MG63 (cell line): ENCODE measurements at regions not wholly inside any gene's neighbourhood (a gene's known extent, or its start where the extent isn't known, plus 50 kb on each side); places are given as distances from the start of the nearest gene placed in this dataset.

Experiments
- DNase-seq: peaks from one replicate; pipeline ENCODE4 v3.0.0-alpha.2; 2020
- H3K27me3 ChIP-seq: fragments of 250-450 bp; sonication (Bioruptor Pico); 2 replicates; pipeline ENCODE4 v1.5.1; 2020; ENCODE audit warnings: mild to moderate bottlenecking, moderate library complexity
- H3K36me3 ChIP-seq: fragments of 250-450 bp; sonication (Bioruptor Pico); 2 replicates; pipeline ENCODE4 v1.5.1; 2020; ENCODE audit warnings: mild to moderate bottlenecking, moderate library complexity
- H3K4me3 ChIP-seq: fragments of 250-450 bp; sonication (Bioruptor Pico); 2 replicates; pipeline ENCODE4 v1.5.1; 2020; ENCODE audit warnings: mild to moderate bottlenecking, moderate library complexity
- H3K9me3 ChIP-seq: fragments of 250-450 bp; sonication (Bioruptor Pico); 2 replicates; pipeline ENCODE4 v1.5.1; 2020; ENCODE audit warnings: mild to moderate bottlenecking, moderate library complexity

GRCh38 chr2:8296306-8296705 lies 385.6 kb upstream of the ID2 start:
- H3K27me3 ChIP-seq = no peaks in the 10 kb centered on the region
- no peak for DNase-seq
- H3K9me3 ChIP-seq = no peaks in the 10 kb centered on the region
- no peak overlapping the region for H3K4me3 ChIP-seq
- no peaks in the 10 kb centered on the region for H3K36me3 ChIP-seq

DNA sequence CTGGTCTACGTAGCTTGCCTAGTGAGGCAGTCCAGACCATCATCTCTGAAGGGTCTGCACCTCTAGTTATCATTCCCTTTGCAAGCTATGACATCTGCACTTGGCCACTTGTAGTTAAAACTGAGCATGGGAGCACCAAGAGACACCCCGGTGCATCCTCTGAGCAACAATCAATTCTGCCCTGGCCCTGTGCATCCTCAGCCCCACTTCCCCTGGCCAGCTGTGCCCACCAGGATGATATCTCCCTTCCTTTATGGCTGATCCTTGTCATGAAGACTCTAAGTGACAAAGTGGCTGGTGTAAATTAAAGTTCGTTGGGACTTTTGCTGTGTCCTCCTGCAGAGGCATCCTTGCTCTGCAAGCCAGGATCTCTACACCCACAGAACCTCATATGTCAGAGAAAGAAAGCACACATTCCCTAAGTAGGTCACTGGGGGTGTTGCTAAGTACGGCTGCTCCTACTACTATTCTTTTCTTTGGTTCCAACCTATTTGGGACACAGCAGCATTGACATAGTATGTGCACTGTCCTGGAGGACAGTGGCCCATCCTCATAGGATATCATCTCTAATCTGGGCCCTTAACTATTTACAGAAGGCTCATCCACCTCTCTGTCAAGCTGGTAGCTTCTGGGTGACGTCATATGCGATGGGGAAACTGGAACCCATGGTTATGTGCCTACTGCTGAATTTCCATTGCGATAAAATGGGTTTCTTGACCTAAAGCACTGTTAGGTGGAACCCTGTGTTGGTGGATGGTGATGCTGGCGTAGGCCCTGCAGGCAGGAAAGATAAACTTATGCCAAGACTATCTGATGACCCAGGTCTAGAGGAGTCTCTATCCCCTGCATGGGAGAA lies 384.3 kb upstream of the ID2 start:
- Histone ChIP-seq H3K4me3 (no peak overlapping the region), H3K9me3 (no peaks in the 10 kb centered on the region)
- DNase-seq = no peak

GRCh38 chr2:8298783-8299182 lies 383.1 kb upstream of the ID2 start:
- Histone ChIP-seq H3K4me3 (no peak overlapping the region), H3K9me3 (no peaks in the 10 kb centered on the region), H3K27me3 (no peaks in the 10 kb centered on the region), H3K36me3 (no peaks in the 10 kb centered on the region)
- no peak for DNase-seq

More for the DNA sequence above, 384.3 kb upstream of the ID2 start:
- Histone ChIP-seq H3K27me3 (no peaks in the 10 kb centered on the region), H3K36me3 (no peaks in the 10 kb centered on the region)

- H3K27me3 ChIP-seq = no peaks in the 10 kb centered on the region
- H3K4me3 ChIP-seq = no peak overlapping the region
- H3K36me3 ChIP-seq = no peaks in the 10 kb centered on the region
- no peaks in the 10 kb centered on the region for H3K9me3 ChIP-seq
- DNase-seq = no peak
These were observed 381.6 kb upstream of the ID2 start for GRCh38 chr2:8300216-8300615.

DNA sequence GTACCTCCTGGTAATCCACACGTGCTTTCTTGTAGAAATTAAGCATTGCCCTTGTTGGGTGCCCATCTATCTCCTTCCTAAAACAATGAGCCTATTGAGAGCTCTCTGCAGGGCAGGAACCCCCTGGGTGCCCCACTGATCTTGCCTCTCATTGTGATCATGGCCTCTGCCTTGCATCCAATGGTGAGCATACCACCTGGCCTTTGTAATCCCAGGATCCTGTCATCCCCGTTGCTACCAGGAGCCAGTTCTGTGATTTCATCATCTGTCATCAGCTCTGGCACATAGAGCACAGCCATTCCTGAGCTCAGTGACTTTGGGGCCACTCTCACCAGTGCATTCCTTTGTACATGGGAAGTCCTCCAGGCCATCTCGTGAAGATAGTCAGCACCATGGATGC lies 381.0 kb upstream of the ID2 start:
- H3K36me3 ChIP-seq = no peaks in the 10 kb centered on the region
- no peaks in the 10 kb centered on the region for H3K9me3 ChIP-seq
- H3K4me3 ChIP-seq = no peak overlapping the region
- DNase-seq = no peak
- H3K27me3 ChIP-seq = no peaks in the 10 kb centered on the region

DNA sequence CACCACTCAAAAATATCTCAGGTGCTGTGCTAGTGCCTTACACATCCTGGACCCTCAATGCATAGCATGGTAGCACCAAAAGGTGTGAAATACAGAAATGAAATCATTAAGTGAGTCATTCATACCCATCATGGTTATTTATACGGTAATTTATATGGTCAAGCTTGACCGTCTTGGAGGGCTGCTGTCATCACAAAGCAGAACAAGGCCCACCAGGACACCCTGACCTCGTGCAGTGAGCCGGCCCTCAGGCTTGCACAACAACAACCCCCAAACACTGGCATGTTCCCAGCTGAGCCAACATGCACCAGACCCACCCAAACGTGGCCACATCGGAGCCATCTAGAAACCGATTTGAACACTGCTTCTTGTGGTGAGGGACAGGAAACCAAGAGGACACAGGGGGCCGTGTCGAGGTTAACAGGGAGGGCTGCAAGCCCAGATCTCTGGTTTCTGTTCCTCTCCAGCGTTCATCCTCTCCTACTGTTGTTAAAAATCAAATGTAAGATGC lies 378.5 kb upstream of the ID2 start:
- Histone ChIP-seq H3K4me3 (no peak overlapping the region), H3K36me3 (no peaks in the 10 kb centered on the region), H3K27me3 (no peaks in the 10 kb centered on the region), H3K9me3 (no peaks in the 10 kb centered on the region)
- no peak for DNase-seq

DNA sequence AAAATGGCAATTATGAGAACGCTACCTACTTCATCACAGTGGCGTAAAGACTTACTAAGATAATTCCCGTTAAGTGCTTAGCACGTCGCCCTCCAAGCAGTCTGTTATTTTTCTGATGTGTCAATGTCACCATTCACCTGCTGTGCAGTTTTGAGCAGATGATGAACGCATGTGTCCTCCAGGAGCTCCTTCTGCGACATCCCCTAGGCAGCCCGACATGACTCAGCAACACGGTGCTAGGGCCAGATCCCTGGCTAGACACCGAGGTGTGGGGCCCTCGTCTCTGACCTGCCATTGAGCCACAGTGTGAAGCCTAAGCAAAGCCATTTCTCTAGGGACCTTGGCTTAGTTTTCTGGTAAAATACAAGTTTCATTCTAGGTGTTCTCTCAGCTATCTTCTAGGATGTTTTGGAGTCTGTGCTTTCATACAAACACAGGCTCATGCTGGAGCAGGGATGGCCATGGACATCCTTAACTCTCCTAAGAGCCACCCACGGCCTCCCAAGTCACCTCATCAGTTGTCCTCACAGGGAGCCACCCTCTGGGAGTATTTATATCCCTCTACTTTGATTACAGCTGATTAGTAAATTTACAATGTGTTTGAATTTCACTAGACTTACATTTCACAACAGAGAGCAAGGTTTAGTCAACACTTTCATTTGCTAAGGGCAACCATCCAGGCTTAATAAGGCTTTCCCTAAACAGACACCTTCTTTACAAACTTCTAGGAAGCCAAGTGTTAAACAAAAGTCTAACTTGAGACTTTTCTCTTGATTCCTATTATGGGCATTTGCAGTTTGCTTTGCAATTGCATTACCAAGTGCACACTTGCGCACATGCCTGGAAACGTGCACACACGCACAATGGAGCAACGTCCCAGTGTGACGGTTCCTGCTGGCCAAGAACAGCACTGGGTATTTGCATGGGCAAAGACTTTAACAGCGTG lies 376.8 kb upstream of the ID2 start:
- no peak overlapping the region for H3K4me3 ChIP-seq
- H3K9me3 ChIP-seq = no peaks in the 10 kb centered on the region
- DNase-seq = no peak
- H3K36me3 ChIP-seq = no peaks in the 10 kb centered on the region
- H3K27me3 ChIP-seq = no peaks in the 10 kb centered on the region

- peak; percentile 47 for DNase-seq
- Histone ChIP-seq H3K36me3 (no peaks in the 10 kb centered on the region), H3K27me3 (no peaks in the 10 kb centered on the region), H3K4me3 (no peak overlapping the region), H3K9me3 (no peaks in the 10 kb centered on the region)
These were observed 375.1 kb upstream of the ID2 start for GRCh38 chr2:8306530-8307351.

- no peaks in the 10 kb centered on the region for H3K36me3 ChIP-seq
- H3K9me3 ChIP-seq = no peaks in the 10 kb centered on the region
- H3K4me3 ChIP-seq = no peak overlapping the region
- no peaks in the 10 kb centered on the region for H3K27me3 ChIP-seq
- DNase-seq = peak; percentile 72
These were observed 374.2 kb upstream of the ID2 start for GRCh38 chr2:8307606-8308180.

DNA sequence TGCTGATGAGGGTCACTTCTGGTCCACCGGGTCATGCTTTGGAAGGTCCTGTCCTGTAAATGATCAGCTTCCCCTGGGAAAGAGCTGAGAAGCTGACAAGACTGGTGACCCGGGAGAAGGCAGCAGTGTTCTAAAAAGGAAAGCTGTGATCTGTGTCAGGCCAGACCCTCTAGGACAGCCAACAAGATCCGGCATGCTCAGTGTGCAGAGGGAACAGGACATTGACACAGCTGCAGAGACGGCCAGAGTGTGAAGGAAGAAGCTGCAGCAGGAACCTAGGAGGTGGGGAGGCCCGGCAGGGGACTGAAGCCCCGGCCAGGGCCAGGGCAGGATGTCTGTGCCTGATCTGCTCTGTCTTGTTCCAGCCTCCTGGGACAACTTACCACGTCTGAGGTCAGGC lies 372.7 kb upstream of the ID2 start:
- no peak for DNase-seq
- Histone ChIP-seq H3K27me3 (no peaks in the 10 kb centered on the region), H3K4me3 (no peak overlapping the region)

GRCh38 chr2:8310557-8311455 lies 371.1 kb upstream of the ID2 start:
- DNase-seq = no peak
- no peaks in the 10 kb centered on the region for H3K27me3 ChIP-seq
- H3K9me3 ChIP-seq = no peaks in the 10 kb centered on the region
- H3K36me3 ChIP-seq = no peaks in the 10 kb centered on the region
- H3K4me3 ChIP-seq = no peak overlapping the region

More for the DNA sequence above, 372.7 kb upstream of the ID2 start:
- Histone ChIP-seq H3K9me3 (no peaks in the 10 kb centered on the region), H3K36me3 (no peaks in the 10 kb centered on the region)

- no peaks in the 10 kb centered on the region for H3K36me3 ChIP-seq
- no peak overlapping the region for H3K4me3 ChIP-seq
- DNase-seq = no peak
- no peaks in the 10 kb centered on the region for H3K27me3 ChIP-seq
- H3K9me3 ChIP-seq = no peaks in the 10 kb centered on the region
These were observed 369.6 kb upstream of the ID2 start for GRCh38 chr2:8312221-8312620.

DNA sequence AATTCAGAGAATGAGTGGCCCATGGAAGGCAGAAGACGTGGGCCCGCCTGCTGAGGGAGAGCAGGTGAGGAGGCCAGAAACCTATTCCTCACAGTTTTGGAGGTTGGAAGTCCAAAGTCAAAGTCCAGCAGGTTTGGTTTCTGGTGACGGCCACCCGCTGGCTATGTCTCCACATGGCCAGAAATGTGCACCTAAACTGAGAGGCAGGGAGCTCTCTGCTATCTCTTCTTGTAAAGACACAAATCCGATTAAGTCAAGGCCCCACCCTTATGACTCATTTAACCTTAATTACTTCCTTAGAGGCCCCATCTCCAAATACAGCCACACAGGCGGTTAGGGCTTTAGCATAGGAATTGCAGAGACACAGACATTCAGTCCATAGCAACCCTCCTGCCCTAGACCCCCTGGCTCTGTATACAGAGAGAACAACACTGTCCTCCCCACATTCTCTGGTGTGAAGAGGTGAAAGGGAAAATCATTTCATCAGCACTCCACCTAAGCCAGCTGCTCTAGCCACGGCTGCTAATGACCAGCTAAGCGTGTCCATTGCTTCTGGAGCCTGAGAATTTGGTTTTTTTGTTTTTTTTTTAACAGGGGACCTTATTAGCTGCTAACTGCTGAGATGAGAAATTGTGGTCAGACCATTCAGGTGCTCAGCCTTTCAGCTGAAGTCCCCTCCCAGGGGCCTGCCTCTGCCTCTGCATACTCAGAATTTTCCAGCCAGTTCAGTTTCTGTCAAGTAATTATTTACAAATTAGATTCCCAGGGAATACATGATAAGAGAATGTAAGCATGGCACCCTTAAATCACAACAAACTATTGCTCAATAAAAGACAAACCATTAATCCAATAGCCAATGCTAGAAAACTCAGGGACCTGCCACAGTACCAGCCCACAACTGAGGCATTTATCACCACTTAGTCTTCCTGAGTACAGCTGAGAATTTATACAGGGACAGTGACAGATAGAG lies 368.7 kb upstream of the ID2 start:
- H3K9me3 ChIP-seq = no peaks in the 10 kb centered on the region
- H3K4me3 ChIP-seq = no peak overlapping the region
- no peaks in the 10 kb centered on the region for H3K27me3 ChIP-seq
- no peaks in the 10 kb centered on the region for H3K36me3 ChIP-seq
- no peak for DNase-seq

DNA sequence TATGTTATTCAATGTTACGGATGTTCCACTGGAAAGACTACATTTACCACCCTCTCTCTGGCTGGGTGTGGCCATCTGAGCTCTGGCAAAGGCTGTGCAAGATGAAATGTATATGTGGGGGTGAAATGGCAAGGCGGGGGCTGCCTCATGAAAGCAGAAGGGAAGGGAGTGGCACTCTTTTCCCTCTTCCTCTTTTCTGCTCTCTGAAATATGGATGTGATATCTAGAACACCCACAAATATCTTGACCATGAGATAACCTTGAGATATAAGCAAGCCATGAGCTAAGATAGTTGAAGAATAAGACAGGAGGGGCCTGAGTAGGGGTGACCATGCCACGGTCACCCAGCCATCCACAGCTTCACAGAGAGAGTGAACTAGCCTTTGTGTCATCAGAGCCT lies 367.8 kb upstream of the ID2 start:
- no peak for DNase-seq

More for the DNA sequence above, 367.8 kb upstream of the ID2 start:
- Histone ChIP-seq H3K4me3 (no peak overlapping the region), H3K36me3 (no peaks in the 10 kb centered on the region), H3K27me3 (no peaks in the 10 kb centered on the region), H3K9me3 (no peaks in the 10 kb centered on the region)
